ENCODE measurements at regions not wholly inside any gene's neighbourhood (a gene's known extent, or its start where the extent isn't known, plus 50 kb on each side); places are given as distances from the start of the nearest gene placed in this dataset.

- no peak for TF ChIP-seq CTCF (IDR thresholded peaks at IDR 0.05)
- no peak for TF ChIP-seq POLR2A (IDR thresholded peaks at IDR 0.05)
- no peak for TF ChIP-seq POLR2AphosphoS5 (IDR thresholded peaks at IDR 0.05)
Measured at GRCh38 chr6:140027219-140027618, 652.8 kb upstream of the CITED2 start.
